Activated CD4-positive, alpha-beta T cell treated with anti-CD3 and anti-CD28 coated beads, Interleukin-2, amount 50 U/mL, for 16 hours (primary cell): ENCODE measurements at regions not wholly inside any gene's neighbourhood (a gene's known extent, or its start where the extent isn't known, plus 50 kb on each side); places are given as distances from the start of the nearest gene placed in this dataset.
"Not testable (repeated sequence)": the region's sequence is repeated elsewhere in the genome, so short reads cannot be mapped to it uniquely, and the experiment has no call there.

ENCODE experiments used
- DNase-seq: peaks from one replicate; pipeline ENCODE4 v3.0.0-alpha.2; 2020

GRCh38 chr13:101003566-101003965 is 329.0 kb upstream of the TMTC4 start:
- no peak for DNase-seq

- no peak for DNase-seq
These were observed 314.8 kb upstream of the TMTC4 start for GRCh38 chr13:100989392-100989791.

- no peak for DNase-seq
These were observed 314.3 kb upstream of the TMTC4 start for GRCh38 chr13:100988921-100989320.

GRCh38 chr13:100987948-100988347 is 313.4 kb upstream of the TMTC4 start:
- no peak for DNase-seq

DNA sequence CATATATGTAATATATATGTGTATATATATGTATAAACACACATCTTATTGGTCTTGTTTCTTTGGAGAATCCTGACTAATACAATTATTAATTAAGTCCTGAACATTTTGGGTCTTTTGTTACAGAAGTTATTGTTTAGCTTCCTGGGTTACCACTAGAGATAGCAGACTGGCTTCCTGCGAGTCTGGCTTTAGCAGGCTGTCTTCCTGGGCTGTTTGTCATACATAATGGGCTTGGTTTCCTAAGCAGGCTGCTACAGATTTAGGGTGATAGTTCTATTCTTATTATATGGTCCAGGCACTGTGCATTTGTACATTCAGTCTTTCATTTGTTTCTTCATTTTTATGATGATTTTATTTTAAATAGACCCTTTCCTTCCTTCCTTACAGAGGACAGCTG is 312.0 kb upstream of the TMTC4 start:
- DNase-seq = no peak

DNA sequence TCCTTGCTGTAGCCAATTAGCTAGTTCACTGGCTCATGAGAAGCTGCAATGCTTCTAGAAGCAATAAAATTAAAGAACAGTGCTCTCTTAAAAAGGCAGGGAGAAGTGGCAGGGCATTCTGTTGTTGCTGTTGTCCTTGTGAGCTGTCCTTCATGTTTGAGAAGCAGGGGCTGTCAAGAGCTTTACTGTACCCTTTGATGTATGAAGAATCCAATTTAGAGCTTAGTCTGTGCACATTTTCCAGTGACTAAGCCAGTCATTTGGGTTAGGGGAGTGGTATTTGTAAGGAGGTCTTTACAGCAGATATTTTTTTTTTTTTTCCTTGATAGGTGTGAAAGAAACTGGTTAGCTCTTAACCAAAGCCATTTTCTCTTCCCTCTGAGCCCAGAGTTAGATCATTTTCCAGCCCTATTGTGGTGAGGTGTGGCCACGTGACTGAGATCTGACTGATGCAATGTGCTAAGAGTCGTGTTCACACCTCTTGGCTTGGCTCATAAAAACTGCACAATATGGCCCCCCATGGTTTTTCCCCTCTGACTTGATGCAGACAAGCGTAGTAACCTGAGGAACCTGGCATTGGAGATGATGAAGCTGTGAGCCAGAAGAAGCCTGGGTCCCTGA is 309.6 kb upstream of the TMTC4 start:
- DNase-seq = no peak

DNA sequence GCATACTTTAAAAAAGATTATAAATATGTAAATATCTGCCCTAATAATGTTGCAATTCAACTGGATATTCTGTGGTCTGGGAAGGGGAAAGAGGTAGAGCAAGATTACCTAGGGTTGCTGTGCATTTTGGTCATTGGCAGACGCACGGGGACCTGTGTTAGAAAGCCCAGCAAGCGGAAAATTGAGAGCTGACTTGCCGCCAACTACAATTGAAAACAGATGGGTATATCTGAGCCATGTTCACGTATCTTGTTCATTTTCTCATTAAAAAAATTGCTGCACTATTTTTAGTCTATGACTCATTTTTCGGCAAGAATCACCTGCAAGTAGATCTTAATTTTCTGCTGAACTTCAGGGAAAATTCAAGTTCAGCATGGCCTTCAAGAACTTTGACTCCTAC is 308.5 kb upstream of the TMTC4 start:
- DNase-seq = no peak

- DNase-seq = no peak
These were observed 305.6 kb upstream of the TMTC4 start for GRCh38 chr13:100980171-100980570.

GRCh38 chr13:100977841-100978240 is 303.2 kb upstream of the TMTC4 start:
- DNase-seq = no peak

GRCh38 chr13:100976993-100977392 is 302.4 kb upstream of the TMTC4 start:
- DNase-seq = no peak

GRCh38 chr13:100975666-100976065 is 301.1 kb upstream of the TMTC4 start:
- not testable (repeated sequence) for DNase-seq

DNA sequence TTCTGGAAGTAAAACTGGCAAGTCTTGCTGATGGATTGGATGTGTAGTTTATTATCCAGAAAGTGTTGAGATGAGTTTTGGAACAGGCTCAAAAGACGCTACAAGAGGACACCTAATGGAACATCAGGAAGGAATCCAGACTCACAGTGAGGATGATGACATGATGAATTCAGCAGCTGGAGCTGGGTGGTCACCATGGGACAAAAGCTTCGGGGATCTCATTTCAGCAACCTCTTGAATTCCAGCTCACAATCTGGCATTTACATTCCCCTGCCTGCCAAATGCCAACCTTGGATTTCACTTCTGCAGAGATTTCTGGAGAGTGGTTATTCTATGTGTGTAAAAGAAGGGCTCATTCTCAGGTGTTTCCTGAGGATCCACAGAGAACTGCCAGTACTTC is 288.0 kb upstream of the TMTC4 start:
- no peak for DNase-seq

DNA sequence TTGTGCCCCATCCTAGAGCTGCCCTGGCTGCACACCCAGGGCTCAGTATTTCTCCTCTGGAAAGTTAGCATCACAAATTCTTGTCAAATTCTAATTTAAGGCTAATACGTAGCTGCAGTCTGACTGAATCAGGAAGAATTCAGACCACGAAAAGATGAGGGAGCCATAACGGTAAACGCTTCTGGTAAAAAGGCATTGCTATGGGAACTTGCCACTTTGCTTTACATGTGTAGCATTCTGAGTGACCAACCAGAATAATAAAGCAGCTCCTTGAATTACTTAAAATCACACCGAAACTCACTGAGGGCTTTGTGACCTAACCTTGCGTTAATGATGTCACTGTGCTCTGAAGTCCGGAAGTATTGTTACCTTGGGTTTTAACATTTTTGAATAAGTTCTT is 286.6 kb upstream of the TMTC4 start:
- no peak for DNase-seq

GRCh38 chr13:100958831-100959230 is 284.2 kb upstream of the TMTC4 start:
- DNase-seq = no peak

- DNase-seq = no peak
These were observed 283.1 kb upstream of the TMTC4 start for GRCh38 chr13:100957741-100958140.

DNA sequence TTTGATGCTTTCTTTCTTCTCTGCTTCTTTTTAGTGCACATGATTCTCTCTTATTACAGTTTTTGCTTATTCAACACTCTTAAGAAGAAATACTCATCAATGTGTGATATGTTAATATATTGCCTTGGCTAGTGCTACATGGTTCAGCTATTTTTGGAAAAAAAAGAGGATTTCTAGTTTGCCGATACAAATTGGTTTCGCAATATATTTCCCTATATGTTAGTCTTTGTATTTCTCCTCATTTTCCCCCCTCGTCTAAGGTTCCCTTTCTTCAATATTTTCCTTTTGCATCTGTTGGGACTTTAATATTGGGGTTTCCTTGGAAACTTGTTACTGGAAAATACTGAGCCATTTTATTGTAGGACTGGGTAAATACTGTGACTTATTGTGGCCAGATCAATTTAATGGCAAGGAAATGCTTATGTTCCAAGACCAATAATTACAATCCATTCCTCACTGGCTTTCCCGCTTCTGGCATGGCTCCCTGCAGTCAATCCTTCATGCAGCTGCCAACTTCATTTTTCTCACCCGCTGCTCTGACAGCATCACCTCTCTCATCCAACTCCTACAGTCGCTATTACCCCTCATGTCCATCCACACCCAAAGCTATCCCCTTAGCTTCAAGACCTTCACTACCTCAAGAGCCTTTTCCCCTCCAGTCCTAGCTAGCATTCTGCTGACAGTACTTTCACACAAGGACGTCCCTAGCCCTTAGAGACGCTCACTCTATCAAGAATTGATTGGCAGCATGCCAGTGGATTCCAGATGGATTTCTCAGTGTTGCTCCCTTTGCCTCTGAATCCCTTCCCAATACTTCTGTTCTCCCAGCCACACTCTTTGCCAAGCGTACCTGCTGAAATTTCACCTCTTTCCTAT is 280.1 kb upstream of the TMTC4 start:
- no peak for DNase-seq

DNA sequence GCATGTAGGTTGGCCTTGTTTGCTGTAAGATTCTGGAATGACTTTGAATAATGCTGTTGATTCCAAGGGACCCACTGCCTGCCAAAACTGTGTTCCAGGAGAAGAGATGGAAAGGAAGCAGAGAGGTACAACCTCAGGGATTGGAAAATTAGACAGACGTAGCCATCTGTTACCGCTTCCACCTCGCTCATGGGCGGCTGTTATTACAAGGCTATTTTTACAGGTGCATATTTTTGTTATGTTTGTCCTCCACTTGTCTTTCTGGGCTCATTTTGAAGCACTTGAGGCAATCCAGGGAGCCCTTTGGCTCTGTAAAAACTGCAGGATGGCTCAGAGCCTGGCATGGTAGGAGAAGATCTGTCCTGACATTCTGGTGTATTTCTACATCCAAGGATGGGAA is 276.4 kb upstream of the TMTC4 start:
- DNase-seq = no peak

- not testable (repeated sequence) for DNase-seq
These were observed 274.3 kb upstream of the TMTC4 start for GRCh38 chr13:100948937-100949336.

GRCh38 chr13:100946588-100946987 is 272.0 kb upstream of the TMTC4 start:
- DNase-seq = no peak

GRCh38 chr13:100944791-100945345 is 270.3 kb upstream of the TMTC4 start:
- DNase-seq = no peak

GRCh38 chr13:100942742-100943141 is 268.1 kb upstream of the TMTC4 start:
- no peak for DNase-seq

DNA sequence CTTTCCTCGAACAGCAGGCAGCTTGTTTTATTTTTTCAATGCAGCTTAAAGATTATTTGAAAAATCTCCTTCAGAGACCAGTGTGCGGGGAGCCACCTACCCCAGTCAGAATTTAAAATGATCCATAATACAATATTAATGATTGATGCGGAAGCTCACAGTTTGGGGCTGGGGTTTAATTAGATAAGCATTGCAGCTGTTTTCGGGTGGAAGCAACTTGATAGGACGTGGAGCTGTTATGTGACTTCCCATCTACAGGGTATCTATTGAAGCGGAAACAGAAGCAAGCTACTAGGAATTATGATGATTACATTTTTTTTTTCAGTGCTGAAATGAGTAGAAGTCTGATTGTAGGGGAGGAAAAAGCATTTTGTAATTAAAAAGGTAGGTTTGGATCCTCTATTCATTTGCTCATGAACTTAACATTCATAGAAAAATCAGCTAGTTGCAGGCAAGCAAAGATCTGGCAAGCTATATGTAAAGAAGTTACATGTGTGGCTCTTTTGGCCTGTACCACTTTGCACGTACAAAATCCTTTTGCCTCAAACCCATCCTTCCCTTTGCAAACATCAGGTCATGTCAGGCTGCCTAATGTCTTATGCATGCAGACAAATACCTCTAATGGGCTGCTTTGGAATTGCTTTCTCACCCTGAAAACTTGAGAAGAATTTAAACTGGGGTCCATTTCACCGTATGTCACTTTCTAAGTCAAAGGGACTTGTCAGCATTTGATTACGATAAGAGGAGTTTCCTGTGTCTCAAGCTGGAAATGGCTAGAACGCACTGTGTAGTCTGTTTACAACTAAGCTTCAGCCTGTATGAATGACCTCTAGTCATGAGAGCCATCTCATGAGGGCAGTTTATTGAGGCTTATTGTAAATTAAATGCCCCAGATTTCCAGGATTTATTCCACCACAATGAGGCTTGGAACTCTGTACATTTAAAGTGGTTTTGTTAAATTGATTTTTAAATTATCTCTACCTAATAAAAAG is 267.1 kb upstream of the TMTC4 start:
- no peak for DNase-seq

DNA sequence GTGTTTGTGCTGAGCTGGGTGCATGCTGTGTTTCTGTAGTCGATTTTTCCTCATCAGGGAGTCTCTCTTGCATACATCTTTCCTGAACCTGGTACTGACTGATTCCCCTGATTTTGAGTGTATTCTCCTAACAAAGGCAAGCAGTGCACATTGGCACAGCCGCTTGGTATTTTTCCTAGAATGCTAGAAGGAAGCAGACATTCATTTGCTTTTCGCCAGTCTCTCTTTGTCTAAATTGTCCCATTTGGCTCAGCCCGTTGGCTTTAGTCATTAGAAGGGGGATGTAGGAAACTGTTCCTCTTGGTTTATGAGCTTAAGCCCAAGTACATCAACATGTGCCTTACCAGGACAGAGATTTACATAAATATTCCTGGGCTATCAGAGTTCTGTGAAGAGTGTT is 266.1 kb upstream of the TMTC4 start:
- DNase-seq = no peak
